Esophagus squamous epithelium (tissue), 4 donors: ENCODE measurements at regions not wholly inside any gene's neighbourhood (a gene's known extent, or its start where the extent isn't known, plus 50 kb on each side); places are given as distances from the start of the nearest gene placed in this dataset.

Experiments
- POLR2A ChIP-seq, 4 donors: fragments of 450-650 bp; IDR thresholded peaks; one replicate each; pipeline ENCODE4 v1.6.1; 2017; ENCODE audit warnings: antibody characterized with exemption in 4 of 4, mild to moderate bottlenecking in 4 of 4, moderate library complexity in 3 of 4
- TF ChIP-seq, protein P1 (sequence below), 6 experiments: fragments of 450-650 bp in 4 of 6; fragments of 200-600 bp in 2 of 6; sonication (generic) in 2 of 6; IDR thresholded peaks; one replicate each; pipeline ENCODE4 v1.5.1; 2016 to 2019; ENCODE audit warnings: antibody characterized with exemption in 6 of 6, mild to moderate bottlenecking in 4 of 6, moderate library complexity in 4 of 6

DNA sequence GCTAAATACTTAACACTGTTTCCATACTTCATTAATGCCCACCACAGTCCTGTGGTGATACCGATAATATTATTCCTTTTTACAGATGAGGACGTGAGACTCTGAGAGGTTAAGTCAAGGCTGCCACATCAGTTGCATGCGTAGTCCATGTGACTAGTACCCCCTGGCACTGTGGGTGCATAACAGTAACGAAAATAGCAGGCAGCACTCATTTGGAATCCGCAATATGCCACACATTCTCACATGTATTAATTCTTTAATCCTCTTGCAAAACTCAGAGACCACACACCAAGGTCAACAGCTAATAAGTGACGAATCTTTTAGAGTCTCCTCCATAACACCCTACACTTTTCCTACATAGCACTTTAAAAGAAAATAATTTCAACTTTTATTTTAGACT, 99.5 kb upstream of the HABP2 start:
- TF ChIP-seq, protein P1, sequence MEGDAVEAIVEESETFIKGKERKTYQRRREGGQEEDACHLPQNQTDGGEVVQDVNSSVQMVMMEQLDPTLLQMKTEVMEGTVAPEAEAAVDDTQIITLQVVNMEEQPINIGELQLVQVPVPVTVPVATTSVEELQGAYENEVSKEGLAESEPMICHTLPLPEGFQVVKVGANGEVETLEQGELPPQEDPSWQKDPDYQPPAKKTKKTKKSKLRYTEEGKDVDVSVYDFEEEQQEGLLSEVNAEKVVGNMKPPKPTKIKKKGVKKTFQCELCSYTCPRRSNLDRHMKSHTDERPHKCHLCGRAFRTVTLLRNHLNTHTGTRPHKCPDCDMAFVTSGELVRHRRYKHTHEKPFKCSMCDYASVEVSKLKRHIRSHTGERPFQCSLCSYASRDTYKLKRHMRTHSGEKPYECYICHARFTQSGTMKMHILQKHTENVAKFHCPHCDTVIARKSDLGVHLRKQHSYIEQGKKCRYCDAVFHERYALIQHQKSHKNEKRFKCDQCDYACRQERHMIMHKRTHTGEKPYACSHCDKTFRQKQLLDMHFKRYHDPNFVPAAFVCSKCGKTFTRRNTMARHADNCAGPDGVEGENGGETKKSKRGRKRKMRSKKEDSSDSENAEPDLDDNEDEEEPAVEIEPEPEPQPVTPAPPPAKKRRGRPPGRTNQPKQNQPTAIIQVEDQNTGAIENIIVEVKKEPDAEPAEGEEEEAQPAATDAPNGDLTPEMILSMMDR (IDR thresholded peaks at IDR 0.05), result no peak
- TF ChIP-seq POLR2A (IDR thresholded peaks at IDR 0.05), result no peak
